ENCODE measurements at regions not wholly inside any gene's neighbourhood (a gene's known extent, or its start where the extent isn't known, plus 50 kb on each side); places are given as distances from the start of the nearest gene placed in this dataset.

DNA sequence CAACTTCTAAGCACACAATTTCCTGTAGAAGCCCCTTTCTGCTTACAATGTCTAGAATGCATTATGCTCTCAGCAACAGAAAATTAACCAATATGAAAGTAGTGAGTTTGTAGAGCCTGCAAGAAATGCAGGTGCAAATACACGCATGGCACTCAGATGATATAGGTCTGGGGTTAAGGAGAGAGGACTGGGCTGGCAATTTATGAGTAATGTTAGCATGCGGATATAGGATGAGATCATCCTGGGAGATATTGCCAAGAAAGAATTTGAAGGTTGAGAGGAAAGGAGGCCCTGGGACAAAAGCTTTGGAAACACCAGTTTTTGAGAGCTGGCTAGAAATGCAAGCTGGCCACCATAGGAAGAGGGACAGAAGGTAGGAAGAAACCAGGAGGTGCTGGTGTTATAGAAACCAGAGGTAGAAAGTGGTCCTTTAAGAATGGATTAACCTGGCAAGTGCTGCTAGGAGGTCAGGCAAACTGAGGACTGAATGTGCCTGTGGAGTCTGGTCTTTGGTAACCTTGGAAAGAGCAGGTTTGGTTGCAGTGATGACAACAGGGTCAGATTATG lies 183.2 kb upstream of the MYLIP start:
- DNase-seq (no peak), ATAC-seq (no peak)
- H3K27me3 ChIP-seq (ENCODE audit: low read depth) = no peaks in the 10 kb centered on the region
- H3K27ac ChIP-seq = no peak overlapping the region
- no peaks in the 10 kb centered on the region for H3K9me3 ChIP-seq
- H3K4me3 ChIP-seq = no peak overlapping the region
- intact Hi-C loops (cut with DNase I) = no loop called here
- TF ChIP-seq, protein P1, sequence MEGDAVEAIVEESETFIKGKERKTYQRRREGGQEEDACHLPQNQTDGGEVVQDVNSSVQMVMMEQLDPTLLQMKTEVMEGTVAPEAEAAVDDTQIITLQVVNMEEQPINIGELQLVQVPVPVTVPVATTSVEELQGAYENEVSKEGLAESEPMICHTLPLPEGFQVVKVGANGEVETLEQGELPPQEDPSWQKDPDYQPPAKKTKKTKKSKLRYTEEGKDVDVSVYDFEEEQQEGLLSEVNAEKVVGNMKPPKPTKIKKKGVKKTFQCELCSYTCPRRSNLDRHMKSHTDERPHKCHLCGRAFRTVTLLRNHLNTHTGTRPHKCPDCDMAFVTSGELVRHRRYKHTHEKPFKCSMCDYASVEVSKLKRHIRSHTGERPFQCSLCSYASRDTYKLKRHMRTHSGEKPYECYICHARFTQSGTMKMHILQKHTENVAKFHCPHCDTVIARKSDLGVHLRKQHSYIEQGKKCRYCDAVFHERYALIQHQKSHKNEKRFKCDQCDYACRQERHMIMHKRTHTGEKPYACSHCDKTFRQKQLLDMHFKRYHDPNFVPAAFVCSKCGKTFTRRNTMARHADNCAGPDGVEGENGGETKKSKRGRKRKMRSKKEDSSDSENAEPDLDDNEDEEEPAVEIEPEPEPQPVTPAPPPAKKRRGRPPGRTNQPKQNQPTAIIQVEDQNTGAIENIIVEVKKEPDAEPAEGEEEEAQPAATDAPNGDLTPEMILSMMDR (IDR thresholded peaks at IDR 0.05) = no peak
- H3K36me3 ChIP-seq = no peaks in the 10 kb centered on the region
- H3K4me1 ChIP-seq = peaks cover 20% of the 10 kb centered on the region

DNA sequence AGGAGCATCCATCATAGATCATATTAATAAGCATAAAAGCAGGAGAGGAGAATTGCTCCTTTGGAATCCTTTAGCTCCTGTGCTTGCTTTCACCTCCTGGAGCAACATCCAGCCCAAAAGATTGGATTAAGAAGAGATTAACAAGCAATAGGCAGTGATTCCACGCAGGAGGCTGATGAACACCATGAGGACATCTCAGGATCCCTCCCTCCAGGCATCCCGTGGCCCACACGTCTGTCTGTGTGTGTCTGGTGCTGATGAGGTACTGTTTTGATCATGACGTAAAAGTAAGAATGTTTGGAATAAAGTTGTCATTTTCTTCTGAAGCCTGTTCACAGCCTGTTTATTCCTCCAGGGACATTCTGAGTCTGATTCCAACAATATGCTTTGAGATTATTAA lies 185.5 kb upstream of the MYLIP start:
- H3K27me3 ChIP-seq (ENCODE audit: low read depth) = no peaks in the 10 kb centered on the region
- no peaks in the 10 kb centered on the region for H3K9me3 ChIP-seq
- ATAC-seq (no peak), DNase-seq (no peak)
- H3K36me3 ChIP-seq = no peaks in the 10 kb centered on the region
- no peak overlapping the region for H3K27ac ChIP-seq
- intact Hi-C loops (cut with DNase I) = no loop called here
- H3K4me1 ChIP-seq = no peaks in the 10 kb centered on the region
- no peak overlapping the region for H3K4me3 ChIP-seq
- TF ChIP-seq, protein P1 (IDR thresholded peaks at IDR 0.05) = no peak

DNA sequence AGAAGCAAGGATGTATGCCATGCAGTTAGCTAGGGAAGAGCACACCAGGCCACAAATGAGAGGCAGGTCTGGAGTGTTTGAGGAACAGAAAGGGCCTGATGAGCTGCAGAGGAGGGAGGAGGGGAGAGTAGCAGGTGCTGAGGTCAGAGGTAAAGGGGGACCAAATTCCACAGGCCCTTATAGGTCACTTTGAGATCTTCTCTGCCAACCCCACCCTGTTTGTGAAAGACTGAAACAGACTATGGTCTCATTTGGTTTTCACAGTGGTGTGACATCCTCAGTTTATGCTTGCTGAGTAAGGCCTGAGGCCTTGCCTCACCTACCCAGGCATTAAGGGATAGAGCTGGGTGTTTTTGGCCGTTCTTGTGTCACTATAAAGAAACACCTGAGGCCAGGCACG lies 187.7 kb upstream of the MYLIP start:
- peaks cover 3% of the 10 kb centered on the region for H3K9me3 ChIP-seq
- no peaks in the 10 kb centered on the region for H3K4me1 ChIP-seq
- DNase-seq = no peak
- no peak for ATAC-seq
- intact Hi-C loops (cut with DNase I) = no loop called here
- TF ChIP-seq, protein P1 (IDR thresholded peaks at IDR 0.05) = no peak
- no peaks in the 10 kb centered on the region for H3K27me3 ChIP-seq (ENCODE audit: low read depth)
- H3K36me3 ChIP-seq = no peaks in the 10 kb centered on the region
- H3K4me3 ChIP-seq = no peak overlapping the region
- H3K27ac ChIP-seq = no peak overlapping the region

DNA sequence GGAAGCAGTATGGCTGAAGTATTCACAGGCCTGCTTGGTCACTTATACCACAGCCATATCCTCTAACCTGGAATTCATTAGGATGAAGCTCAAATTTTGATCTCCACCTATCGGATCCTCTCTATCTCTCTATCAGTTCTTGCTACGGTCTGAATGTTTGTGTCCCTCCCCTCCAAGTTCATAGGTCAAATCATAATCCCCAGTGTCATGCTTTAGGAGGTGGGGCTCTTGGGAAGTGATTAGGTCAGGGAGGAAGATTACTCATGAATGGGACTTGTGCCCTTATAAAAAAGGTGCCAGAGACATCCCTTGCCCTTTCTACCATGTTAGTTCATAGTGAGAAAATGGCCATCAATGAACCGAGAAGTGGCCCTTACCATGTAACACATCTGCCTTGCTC lies 190.8 kb upstream of the MYLIP start:
- Histone ChIP-seq H3K27me3 (ENCODE audit: low read depth) (no peaks in the 10 kb centered on the region), H3K36me3 (no peaks in the 10 kb centered on the region), H3K9me3 (peaks cover 3% of the 10 kb centered on the region), H3K4me3 (no peak overlapping the region), H3K4me1 (no peaks in the 10 kb centered on the region), H3K27ac (no peak overlapping the region)
- no peak for ATAC-seq
- DNase-seq = no peak
- intact Hi-C loops (cut with DNase I) = no loop called here
- TF ChIP-seq, protein P1 (IDR thresholded peaks at IDR 0.05) = no peak

DNA sequence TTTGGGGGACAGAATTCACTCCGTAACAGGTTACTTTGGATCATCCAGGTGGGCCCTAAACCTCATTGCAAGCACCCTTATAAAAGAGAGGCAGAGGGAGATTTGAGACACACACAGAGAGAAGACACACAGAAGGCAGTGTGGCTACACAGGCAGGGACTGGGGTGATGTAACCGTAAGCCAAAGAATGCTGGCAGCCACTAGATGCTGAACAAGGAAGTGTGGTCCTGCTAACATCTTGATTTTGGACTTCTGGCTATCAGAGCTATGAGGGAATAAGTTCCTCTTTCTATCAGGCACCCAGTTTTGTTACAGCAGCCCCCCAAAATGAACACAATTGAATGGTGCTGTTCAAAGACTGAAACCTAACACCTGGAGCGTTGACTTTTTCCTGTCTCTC lies 191.3 kb upstream of the MYLIP start:
- Histone ChIP-seq H3K4me3 (no peak overlapping the region), H3K4me1 (no peaks in the 10 kb centered on the region), H3K9me3 (peaks cover 3% of the 10 kb centered on the region), H3K36me3 (no peaks in the 10 kb centered on the region), H3K27ac (no peak overlapping the region), H3K27me3 (ENCODE audit: low read depth) (no peaks in the 10 kb centered on the region)
- ATAC-seq (no peak), DNase-seq (no peak)
- intact Hi-C loops (cut with DNase I) = no loop called here
- TF ChIP-seq, protein P1 (IDR thresholded peaks at IDR 0.05) = no peak

DNA sequence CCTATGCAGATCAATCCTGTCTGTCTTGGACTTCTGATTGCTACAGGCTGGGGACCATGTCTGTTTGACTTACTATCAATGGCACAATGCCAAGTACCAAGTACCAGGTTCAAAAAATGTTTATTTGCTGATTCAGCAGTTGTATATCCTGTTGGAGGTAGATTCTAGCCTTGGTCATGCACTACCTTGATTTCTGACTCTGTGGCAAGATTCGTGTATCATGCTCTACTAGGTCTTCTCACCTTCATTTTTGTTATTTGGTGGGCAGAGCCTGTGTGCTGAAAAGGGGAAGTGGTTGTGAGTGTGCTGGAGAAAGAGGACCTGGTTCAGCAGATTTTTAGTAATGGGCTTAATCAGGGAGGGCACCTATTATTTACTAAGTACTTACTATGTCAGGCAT lies 192.4 kb upstream of the MYLIP start:
- H3K27ac ChIP-seq = no peak overlapping the region
- no peaks in the 10 kb centered on the region for H3K36me3 ChIP-seq
- intact Hi-C loops (cut with DNase I) = no loop called here
- ATAC-seq = no peak
- H3K4me3 ChIP-seq = no peak overlapping the region
- H3K9me3 ChIP-seq = peaks cover 9% of the 10 kb centered on the region
- TF ChIP-seq, protein P1 (IDR thresholded peaks at IDR 0.05) = no peak
- H3K4me1 ChIP-seq = no peaks in the 10 kb centered on the region
- no peak for DNase-seq
- H3K27me3 ChIP-seq (ENCODE audit: low read depth) = no peaks in the 10 kb centered on the region

All from lower lobe of right lung (tissue), 2 donors.